Uterus (tissue), 3 donors: ENCODE measurements at regions not wholly inside any gene's neighbourhood (a gene's known extent, or its start where the extent isn't known, plus 50 kb on each side); places are given as distances from the start of the nearest gene placed in this dataset.

ENCODE experiments used
- DNase-seq, 2 donors: peaks; one replicate each; pipeline ENCODE4 v3.0.0-alpha.2; 2019 to 2020
- H3K27ac ChIP-seq, 2 donors: fragments of 200-600 bp; sonication (generic); 1 replicate in 1 of 2; 2 replicates in 1 of 2; pipeline ENCODE4 v1.5.1; 2016 to 2018
- H3K27me3 ChIP-seq, 2 donors: fragments of 200-600 bp; sonication (generic); one replicate each; pipeline ENCODE4 v1.5.1; 2018 to 2019; ENCODE audit warnings: control low read depth in 1 of 2
- H3K36me3 ChIP-seq, 2 donors: fragments of 200-600 bp; sonication (generic); one replicate each; pipeline ENCODE4 v1.5.1; 2019; ENCODE audit warnings: control low read depth in 1 of 2
- H3K4me1 ChIP-seq, 2 donors: fragments of 200-600 bp; sonication (generic); one replicate each; pipeline ENCODE4 v1.5.1; 2018 to 2019; ENCODE audit warnings: control low read depth in 1 of 2
- H3K4me3 ChIP-seq, 2 donors: fragments of 200-600 bp; sonication (generic); 1 replicate in 1 of 2; 2 replicates in 1 of 2; pipeline ENCODE4 v1.5.1; 2018 to 2019; ENCODE audit warnings: mild to moderate bottlenecking in 1 of 2
- H3K9me3 ChIP-seq, 2 donors: fragments of 200-600 bp; sonication (generic); one replicate each; pipeline ENCODE4 v1.5.1; 2019; ENCODE audit warnings: control low read depth in 1 of 2
- POLR2A ChIP-seq, 2 donors: fragments of 450-650 bp; IDR thresholded peaks; one replicate each; pipeline ENCODE4 v1.6.1; 2016; ENCODE audit warnings: antibody characterized with exemption in 2 of 2, mild to moderate bottlenecking in 1 of 2, moderate library complexity in 1 of 2
- intact Hi-C: fragments of 100-400 bp; cut with DNase I; formaldehyde crosslinking; loops from one replicate; pipeline ENCODE4 v1.15.1; 2023; ENCODE audit warnings: low total_unique reads
- TF ChIP-seq, protein P1 (sequence below), 4 experiments: fragments of 200-600 bp in 2 of 4; fragments of 450-650 bp in 2 of 4; sonication (generic) in 2 of 4; IDR thresholded peaks; one replicate each; pipeline ENCODE4 v1.5.1; 2016 to 2019; ENCODE audit warnings: antibody characterized with exemption in 4 of 4, mild to moderate bottlenecking in 2 of 4, moderate library complexity in 1 of 4
- donor health status: DM: yes; HTN: yes; CAD: no.

DNA sequence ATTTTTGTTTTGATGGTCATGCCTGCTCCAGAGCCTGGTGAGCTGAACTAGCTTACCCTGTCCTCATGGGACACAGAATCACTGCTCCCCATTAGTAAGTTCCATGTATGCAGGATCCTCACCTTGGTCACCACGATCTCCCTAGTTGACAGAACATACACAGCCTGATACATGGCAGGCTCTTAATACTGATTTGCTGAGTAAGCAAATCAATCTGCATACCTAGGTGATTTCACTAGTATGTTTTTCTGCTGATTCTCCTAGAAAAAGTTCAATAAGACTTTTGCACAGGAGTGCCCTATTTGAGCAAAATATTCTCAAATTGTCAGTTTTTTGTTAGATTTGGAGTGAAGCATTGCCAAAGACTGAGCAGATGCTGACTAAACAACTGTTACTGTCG is 113.7 kb downstream of the ACER2 start:
- no peak overlapping the region for H3K4me3 ChIP-seq
- H3K27me3 ChIP-seq = no peaks in the 10 kb centered on the region
- no peak for DNase-seq
- H3K9me3 ChIP-seq = no peaks in the 10 kb centered on the region
- intact Hi-C loops = no loop called here
- no peaks in the 10 kb centered on the region for H3K4me1 ChIP-seq
- H3K27ac ChIP-seq = no peak overlapping the region
- TF ChIP-seq, protein P1, sequence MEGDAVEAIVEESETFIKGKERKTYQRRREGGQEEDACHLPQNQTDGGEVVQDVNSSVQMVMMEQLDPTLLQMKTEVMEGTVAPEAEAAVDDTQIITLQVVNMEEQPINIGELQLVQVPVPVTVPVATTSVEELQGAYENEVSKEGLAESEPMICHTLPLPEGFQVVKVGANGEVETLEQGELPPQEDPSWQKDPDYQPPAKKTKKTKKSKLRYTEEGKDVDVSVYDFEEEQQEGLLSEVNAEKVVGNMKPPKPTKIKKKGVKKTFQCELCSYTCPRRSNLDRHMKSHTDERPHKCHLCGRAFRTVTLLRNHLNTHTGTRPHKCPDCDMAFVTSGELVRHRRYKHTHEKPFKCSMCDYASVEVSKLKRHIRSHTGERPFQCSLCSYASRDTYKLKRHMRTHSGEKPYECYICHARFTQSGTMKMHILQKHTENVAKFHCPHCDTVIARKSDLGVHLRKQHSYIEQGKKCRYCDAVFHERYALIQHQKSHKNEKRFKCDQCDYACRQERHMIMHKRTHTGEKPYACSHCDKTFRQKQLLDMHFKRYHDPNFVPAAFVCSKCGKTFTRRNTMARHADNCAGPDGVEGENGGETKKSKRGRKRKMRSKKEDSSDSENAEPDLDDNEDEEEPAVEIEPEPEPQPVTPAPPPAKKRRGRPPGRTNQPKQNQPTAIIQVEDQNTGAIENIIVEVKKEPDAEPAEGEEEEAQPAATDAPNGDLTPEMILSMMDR (IDR thresholded peaks at IDR 0.05) = no peak
- TF ChIP-seq POLR2A (IDR thresholded peaks at IDR 0.05) = no peak
- no peaks in the 10 kb centered on the region for H3K36me3 ChIP-seq

DNA sequence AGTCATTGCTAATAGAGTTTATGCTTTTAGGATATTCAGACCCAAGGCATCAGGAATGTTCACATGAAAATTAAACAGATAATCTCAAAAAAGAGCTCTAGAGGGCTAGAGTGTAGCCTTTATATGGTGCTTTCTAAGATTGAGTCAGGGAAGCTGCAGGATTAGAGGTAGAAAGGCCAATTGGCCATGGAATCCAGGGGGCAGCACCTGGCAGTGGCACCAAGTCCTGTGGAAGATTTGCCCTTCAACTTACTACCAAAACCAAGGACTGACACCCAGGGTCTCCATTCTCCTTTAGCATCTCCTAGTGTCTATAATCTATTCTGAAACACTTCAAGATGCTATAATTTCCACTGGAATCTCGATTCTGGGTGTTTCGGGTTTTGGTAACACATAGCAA is 112.4 kb downstream of the ACER2 start:
- H3K4me1 ChIP-seq = no peaks in the 10 kb centered on the region
- intact Hi-C loops = no loop called here

DNA sequence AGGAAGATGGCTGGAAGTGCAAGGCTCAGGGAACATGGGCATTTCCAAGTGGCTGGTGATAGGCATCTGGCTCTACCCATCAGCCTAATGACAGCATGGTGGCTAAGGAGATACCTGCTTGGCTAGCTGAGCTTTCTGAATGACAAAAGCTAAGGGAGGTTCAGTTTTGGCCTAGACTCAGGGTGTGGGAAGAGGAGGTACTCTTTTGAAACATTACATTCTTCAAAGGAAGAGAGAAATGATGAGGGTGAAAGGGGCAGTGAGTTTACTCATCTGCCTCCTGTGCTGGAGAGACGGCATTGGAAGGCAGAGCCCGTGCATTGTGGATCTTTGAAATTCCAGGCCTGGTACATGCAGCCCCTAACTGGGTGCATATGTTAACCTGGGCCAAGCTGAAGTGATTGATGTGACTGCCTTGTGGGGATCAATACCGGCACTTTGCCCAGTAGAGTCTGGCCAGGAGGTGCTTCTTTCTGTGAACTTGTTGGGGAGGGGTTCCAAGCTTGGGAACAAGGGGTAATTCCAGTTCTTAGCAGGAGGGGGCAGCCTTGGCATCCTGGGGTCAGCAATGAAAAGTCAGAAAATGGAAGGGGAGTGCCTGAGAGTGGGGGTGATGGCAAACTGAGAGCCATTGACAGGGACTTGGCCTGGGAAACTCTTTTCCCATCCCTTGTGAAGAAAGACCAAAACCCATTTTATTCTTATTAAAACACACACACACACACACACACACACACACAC is 108.6 kb downstream of the ACER2 start:
- Histone ChIP-seq H3K9me3 (no peaks in the 10 kb centered on the region), H3K4me3 (no peak overlapping the region), H3K36me3 (no peaks in the 10 kb centered on the region), H3K27ac (no peak overlapping the region), H3K27me3 (no peaks in the 10 kb centered on the region), H3K4me1 (no peaks in the 10 kb centered on the region)
- DNase-seq = no peak
- TF ChIP-seq, protein P1 (IDR thresholded peaks at IDR 0.05) = no peak
- TF ChIP-seq POLR2A (IDR thresholded peaks at IDR 0.05) = no peak
- intact Hi-C loops = no loop called here

More for the DNA sequence above, 112.4 kb downstream of the ACER2 start:
- no peak overlapping the region for H3K4me3 ChIP-seq
- no peaks in the 10 kb centered on the region for H3K9me3 ChIP-seq
- H3K27me3 ChIP-seq = no peaks in the 10 kb centered on the region
- no peak overlapping the region for H3K27ac ChIP-seq
- DNase-seq = no peak
- H3K36me3 ChIP-seq = no peaks in the 10 kb centered on the region
- TF ChIP-seq, protein P1 (IDR thresholded peaks at IDR 0.05) = no peak
- TF ChIP-seq POLR2A (IDR thresholded peaks at IDR 0.05) = no peak

DNA sequence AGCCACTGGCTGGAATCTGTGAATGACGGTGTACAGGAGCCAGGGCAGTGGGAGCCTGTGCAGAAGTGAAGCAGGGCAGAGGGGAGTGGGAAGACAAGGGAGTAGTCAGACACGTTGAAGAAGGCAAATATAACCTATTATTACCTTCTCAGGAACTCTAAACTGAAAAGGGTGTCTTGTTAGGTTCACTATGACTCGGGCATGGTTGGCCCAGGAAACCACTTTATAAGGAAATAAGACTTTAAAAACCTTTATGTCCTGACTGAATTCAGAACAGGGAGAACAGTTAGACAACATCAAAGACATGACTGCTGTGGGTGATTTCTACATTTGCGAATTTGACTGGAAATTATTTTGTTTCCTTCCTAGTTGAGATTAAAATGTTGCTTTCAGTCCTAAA is 107.5 kb downstream of the ACER2 start:
- DNase-seq = no peak
- Histone ChIP-seq H3K4me1 (no peaks in the 10 kb centered on the region), H3K36me3 (no peaks in the 10 kb centered on the region), H3K27me3 (no peaks in the 10 kb centered on the region), H3K27ac (no peak overlapping the region), H3K9me3 (no peaks in the 10 kb centered on the region), H3K4me3 (no peak overlapping the region)
- intact Hi-C loops = no loop called here
- no peak for TF ChIP-seq POLR2A (IDR thresholded peaks at IDR 0.05)
- TF ChIP-seq, protein P1 (IDR thresholded peaks at IDR 0.05) = no peak

DNA sequence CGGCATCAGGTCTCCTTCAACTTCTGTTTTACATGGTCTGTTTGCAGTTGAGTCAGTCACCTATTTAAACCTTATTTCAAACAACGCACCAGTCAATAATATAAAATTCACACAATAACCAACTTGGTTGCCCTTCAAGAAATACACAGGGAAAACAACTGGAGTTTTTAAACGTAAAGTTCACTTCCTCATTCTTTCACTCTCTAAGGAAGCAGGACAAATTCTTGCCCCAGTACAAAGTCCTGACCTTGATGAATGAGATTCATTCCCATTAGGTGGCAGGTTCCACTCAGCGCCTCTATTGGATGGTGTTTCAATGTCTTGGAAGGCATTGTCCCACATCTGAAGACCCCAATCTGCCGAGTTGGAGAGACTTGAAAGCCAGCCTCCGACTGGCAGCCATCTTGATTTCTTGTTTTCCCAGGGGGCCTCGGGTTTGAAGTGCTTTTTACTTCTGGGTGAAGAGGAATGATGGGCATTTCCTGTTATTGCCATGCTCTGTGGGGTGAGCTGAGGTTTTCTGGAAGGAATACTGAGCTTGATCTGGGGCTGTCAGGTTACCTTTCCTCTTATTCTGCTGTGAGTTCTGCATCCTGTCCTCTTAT is 105.0 kb downstream of the ACER2 start:
- Histone ChIP-seq H3K4me3 (no peak overlapping the region), H3K9me3 (no peaks in the 10 kb centered on the region), H3K36me3 (no peaks in the 10 kb centered on the region), H3K4me1 (no peaks in the 10 kb centered on the region), H3K27me3 (no peaks in the 10 kb centered on the region), H3K27ac (no peak overlapping the region)
- no peak for TF ChIP-seq POLR2A (IDR thresholded peaks at IDR 0.05)
- TF ChIP-seq, protein P1 (IDR thresholded peaks at IDR 0.05) = no peak
- intact Hi-C loops = no loop called here
- no peak for DNase-seq
